ENCODE measurements at regions not wholly inside any gene's neighbourhood (a gene's known extent, or its start where the extent isn't known, plus 50 kb on each side); places are given as distances from the start of the nearest gene placed in this dataset.

DNA sequence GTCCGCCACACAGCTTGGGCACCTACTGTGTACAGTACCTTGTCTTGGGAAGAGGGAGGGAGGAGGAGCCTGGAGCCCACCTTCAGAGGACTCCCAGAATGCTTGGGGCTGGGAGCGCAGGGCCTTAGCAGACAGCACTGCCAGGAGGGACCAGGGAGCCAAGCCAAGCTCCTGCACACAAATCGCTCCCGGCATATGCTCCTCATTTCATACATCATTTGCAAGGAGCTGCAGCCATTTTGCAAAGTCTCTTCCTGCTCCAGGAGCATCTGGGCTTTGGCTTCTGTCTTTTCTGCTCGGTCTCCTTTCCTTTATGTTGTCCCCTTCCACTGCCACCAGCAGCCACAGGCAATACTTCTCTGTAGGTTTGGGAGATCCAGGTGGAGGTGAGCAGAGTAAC lies 175.2 kb upstream of the ZC3H12A start:
- Histone ChIP-seq H3K27me3 (ENCODE audit: insufficient read depth, poor library complexity, severe bottlenecking) (no peaks in the 10 kb centered on the region), H3K27ac (replicated peaks) (no peak overlapping the region), H3K4me3 (replicated peaks; ENCODE audit: insufficient read depth, low read length) (no peak overlapping the region)
- no peak for DNase-seq (ENCODE audit: low read depth in 1 of 2, low spot score in 1 of 2)
- TF ChIP-seq SPI1 (IDR thresholded peaks at IDR 0.05; ENCODE audit: borderline replicate concordance, low read depth), result no peak

DNA sequence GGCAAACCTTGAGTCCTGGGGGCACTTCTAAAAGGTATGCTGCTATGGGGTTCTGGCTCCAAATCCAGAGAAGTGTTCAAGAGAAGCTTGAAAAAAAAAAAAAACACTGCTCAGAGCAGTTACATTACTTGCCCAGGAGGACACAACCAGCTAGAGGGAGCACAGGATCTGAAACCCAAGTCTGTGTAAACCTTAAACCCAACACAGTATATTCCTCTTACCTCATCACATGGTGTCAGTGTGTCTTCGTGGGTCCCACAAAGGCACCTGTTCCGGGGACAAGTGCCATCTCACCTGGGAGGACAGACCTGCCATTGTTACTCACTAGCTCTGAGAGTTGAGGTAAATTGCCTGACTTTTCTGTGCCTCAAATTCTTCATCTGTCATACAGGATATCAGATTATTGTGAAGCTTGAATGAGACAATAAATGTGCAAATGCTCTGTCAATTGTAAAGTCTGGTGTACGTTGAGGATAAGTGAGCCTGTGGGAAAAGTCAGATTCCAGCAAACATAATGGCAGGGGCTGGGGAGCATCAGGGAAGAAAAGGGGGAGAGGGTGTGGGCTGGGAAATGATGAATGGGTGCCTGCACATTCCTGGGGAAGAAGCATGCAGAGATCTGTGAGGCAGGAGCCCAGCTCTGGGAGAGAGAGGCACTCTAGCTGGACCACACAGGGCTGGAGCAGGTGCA lies 170.4 kb upstream of the ZC3H12A start:
- DNase-seq (ENCODE audit: low read depth in 1 of 2, low spot score in 1 of 2), result no peak
- TF ChIP-seq POLR2AphosphoS5 (IDR thresholded peaks at IDR 0.05; ENCODE audit: low read depth), result no peak
- no peak for TF ChIP-seq SPI1 (IDR thresholded peaks at IDR 0.05; ENCODE audit: borderline replicate concordance, low read depth)
- no peak for TF ChIP-seq GABPA (IDR thresholded peaks at IDR 0.05; ENCODE audit: low read depth)
- TF ChIP-seq, protein P1, sequence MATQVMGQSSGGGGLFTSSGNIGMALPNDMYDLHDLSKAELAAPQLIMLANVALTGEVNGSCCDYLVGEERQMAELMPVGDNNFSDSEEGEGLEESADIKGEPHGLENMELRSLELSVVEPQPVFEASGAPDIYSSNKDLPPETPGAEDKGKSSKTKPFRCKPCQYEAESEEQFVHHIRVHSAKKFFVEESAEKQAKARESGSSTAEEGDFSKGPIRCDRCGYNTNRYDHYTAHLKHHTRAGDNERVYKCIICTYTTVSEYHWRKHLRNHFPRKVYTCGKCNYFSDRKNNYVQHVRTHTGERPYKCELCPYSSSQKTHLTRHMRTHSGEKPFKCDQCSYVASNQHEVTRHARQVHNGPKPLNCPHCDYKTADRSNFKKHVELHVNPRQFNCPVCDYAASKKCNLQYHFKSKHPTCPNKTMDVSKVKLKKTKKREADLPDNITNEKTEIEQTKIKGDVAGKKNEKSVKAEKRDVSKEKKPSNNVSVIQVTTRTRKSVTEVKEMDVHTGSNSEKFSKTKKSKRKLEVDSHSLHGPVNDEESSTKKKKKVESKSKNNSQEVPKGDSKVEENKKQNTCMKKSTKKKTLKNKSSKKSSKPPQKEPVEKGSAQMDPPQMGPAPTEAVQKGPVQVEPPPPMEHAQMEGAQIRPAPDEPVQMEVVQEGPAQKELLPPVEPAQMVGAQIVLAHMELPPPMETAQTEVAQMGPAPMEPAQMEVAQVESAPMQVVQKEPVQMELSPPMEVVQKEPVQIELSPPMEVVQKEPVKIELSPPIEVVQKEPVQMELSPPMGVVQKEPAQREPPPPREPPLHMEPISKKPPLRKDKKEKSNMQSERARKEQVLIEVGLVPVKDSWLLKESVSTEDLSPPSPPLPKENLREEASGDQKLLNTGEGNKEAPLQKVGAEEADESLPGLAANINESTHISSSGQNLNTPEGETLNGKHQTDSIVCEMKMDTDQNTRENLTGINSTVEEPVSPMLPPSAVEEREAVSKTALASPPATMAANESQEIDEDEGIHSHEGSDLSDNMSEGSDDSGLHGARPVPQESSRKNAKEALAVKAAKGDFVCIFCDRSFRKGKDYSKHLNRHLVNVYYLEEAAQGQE (IDR thresholded peaks at IDR 0.05; ENCODE audit: insufficient replicate concordance, low read depth), result no peak
- TF ChIP-seq, protein P2, sequence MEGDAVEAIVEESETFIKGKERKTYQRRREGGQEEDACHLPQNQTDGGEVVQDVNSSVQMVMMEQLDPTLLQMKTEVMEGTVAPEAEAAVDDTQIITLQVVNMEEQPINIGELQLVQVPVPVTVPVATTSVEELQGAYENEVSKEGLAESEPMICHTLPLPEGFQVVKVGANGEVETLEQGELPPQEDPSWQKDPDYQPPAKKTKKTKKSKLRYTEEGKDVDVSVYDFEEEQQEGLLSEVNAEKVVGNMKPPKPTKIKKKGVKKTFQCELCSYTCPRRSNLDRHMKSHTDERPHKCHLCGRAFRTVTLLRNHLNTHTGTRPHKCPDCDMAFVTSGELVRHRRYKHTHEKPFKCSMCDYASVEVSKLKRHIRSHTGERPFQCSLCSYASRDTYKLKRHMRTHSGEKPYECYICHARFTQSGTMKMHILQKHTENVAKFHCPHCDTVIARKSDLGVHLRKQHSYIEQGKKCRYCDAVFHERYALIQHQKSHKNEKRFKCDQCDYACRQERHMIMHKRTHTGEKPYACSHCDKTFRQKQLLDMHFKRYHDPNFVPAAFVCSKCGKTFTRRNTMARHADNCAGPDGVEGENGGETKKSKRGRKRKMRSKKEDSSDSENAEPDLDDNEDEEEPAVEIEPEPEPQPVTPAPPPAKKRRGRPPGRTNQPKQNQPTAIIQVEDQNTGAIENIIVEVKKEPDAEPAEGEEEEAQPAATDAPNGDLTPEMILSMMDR (IDR thresholded peaks at IDR 0.05; ENCODE audit: insufficient read depth, low read length), result no peak

DNA sequence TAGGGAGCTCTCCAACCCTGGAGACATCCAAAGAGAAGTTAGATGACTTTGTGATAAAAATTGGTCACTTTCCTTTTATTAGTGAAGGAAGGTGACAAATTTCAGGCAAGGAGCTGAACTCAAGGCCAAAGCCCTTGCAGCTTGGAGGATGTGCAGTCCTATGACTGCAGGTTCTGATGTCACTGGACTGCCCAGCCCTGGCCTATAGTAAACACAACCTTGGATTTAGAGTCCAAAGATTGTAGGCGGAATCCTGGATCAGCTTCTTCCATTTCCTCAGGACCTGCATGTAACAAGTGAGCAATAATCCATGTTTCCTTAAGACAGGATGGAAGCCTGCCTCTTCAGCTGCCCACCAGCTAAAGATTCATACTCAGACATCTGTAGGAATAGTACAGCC lies 169.3 kb upstream of the ZC3H12A start:
- no peak overlapping the region for H3K4me3 ChIP-seq (replicated peaks; ENCODE audit: insufficient read depth, low read length)
- no peak overlapping the region for H3K27ac ChIP-seq (replicated peaks)
- H3K27me3 ChIP-seq (ENCODE audit: insufficient read depth, poor library complexity, severe bottlenecking), result no peaks in the 10 kb centered on the region
- TF ChIP-seq GABPA (IDR thresholded peaks at IDR 0.05; ENCODE audit: low read depth) (no peak), SPI1 (IDR thresholded peaks at IDR 0.05; ENCODE audit: borderline replicate concordance, low read depth) (no peak)
- TF ChIP-seq, protein P1 (IDR thresholded peaks at IDR 0.05; ENCODE audit: insufficient replicate concordance, low read depth), result no peak
- TF ChIP-seq, protein P2 (IDR thresholded peaks at IDR 0.05; ENCODE audit: insufficient read depth, low read length), result no peak
- no peak for DNase-seq (ENCODE audit: low read depth in 1 of 2, low spot score in 1 of 2)

More for the DNA sequence above, 170.4 kb upstream of the ZC3H12A start:
- H3K4me3 ChIP-seq (replicated peaks; ENCODE audit: insufficient read depth, low read length), result no peak overlapping the region
- no peak overlapping the region for H3K27ac ChIP-seq (replicated peaks)
- H3K27me3 ChIP-seq (ENCODE audit: insufficient read depth, poor library complexity, severe bottlenecking), result no peaks in the 10 kb centered on the region

DNA sequence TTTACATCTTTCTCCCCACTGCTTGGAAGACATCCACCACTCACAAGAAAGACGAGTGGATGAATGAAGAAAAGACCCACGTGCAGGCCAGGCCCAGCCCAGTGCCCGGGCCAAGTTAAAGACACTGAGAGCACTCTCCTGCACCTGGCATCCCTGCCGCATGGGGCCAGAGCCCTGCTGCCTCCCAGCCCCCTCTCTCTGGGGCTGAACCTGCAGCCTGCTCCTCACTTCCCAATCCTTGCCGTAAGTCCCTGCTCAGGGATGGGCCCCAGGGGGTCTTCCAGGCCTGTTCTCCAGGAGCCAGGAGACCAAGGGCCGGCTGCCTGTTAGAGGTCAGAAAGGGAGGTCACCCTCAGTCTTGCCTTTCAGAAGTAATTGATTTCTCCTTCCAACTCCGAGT lies 168.5 kb upstream of the ZC3H12A start:
- TF ChIP-seq, protein P2 (IDR thresholded peaks at IDR 0.05; ENCODE audit: insufficient read depth, low read length), result no peak
- TF ChIP-seq POLR2AphosphoS5 (IDR thresholded peaks at IDR 0.05; ENCODE audit: low read depth) (no peak), GABPA (IDR thresholded peaks at IDR 0.05; ENCODE audit: low read depth) (no peak), SPI1 (IDR thresholded peaks at IDR 0.05; ENCODE audit: borderline replicate concordance, low read depth) (no peak)
- TF ChIP-seq, protein P1 (IDR thresholded peaks at IDR 0.05; ENCODE audit: insufficient replicate concordance, low read depth), result no peak
- Histone ChIP-seq H3K4me3 (replicated peaks; ENCODE audit: insufficient read depth, low read length) (no peak overlapping the region), H3K27ac (replicated peaks) (no peak overlapping the region), H3K27me3 (ENCODE audit: insufficient read depth, poor library complexity, severe bottlenecking) (no peaks in the 10 kb centered on the region)
- no peak for DNase-seq (ENCODE audit: low read depth in 1 of 2, low spot score in 1 of 2)
